OCI-LY1 (cell line): ENCODE measurements at regions not wholly inside any gene's neighbourhood (a gene's known extent, or its start where the extent isn't known, plus 50 kb on each side); places are given as distances from the start of the nearest gene placed in this dataset.

Source experiments
- H2AFZ ChIP-seq: fragments of 200-600 bp; sonication (generic), shearing (Covaris generic); 2 replicates; pipeline ENCODE4 v1.6.0; 2014; ENCODE audit warnings: antibody characterized with exemption, mild to moderate bottlenecking, low read length
- H3F3A ChIP-seq: fragments of 200-600 bp; sonication (generic), shearing (Covaris generic); 2 replicates; pipeline ENCODE4 v1.6.0; 2014; ENCODE audit warnings: mild to moderate bottlenecking, antibody characterized with exemption, low read length, moderate library complexity; ENCODE audit not compliant: insufficient read depth
- H3K27ac ChIP-seq: fragments of 200-600 bp; sonication (generic); 2 replicates; pipeline ENCODE4 v1.5.1; 2014; ENCODE audit warnings: low read length, mixed run types, mild to moderate bottlenecking, low read depth; ENCODE audit not compliant: poor library complexity, severe bottlenecking
- H3K27me3 ChIP-seq: fragments of 200-600 bp; sonication (generic); 2 replicates; pipeline ENCODE4 v1.6.0; 2014; ENCODE audit warnings: antibody characterized with exemption, mild to moderate bottlenecking, low read length, moderate library complexity; ENCODE audit not compliant: insufficient read depth
- H3K36me3 ChIP-seq: fragments of 200-600 bp; sonication (generic); 2 replicates; pipeline ENCODE4 v1.6.1; 2014; ENCODE audit warnings: mild to moderate bottlenecking, antibody characterized with exemption, low read length, moderate library complexity, mixed read lengths; ENCODE audit not compliant: insufficient read depth
- H3K4me1 ChIP-seq: fragments of 200-600 bp; sonication (generic); 2 replicates; pipeline ENCODE4 v1.5.1; 2014; ENCODE audit warnings: mild to moderate bottlenecking, low read length, moderate library complexity; ENCODE audit not compliant: insufficient read depth, severe bottlenecking
- H3K4me2 ChIP-seq: fragments of 200-600 bp; sonication (generic), shearing (Covaris generic); 2 replicates; pipeline ENCODE4 v1.6.1; 2014; ENCODE audit warnings: low read length
- H3K4me3 ChIP-seq: fragments of 200-600 bp; sonication (generic); 2 replicates; pipeline ENCODE4 v1.5.1; 2014; ENCODE audit warnings: low read length, low read depth, mild to moderate bottlenecking, mixed read lengths; ENCODE audit not compliant: poor library complexity, severe bottlenecking
- H3K79me2 ChIP-seq: fragments of 200-600 bp; shearing (Covaris generic); 2 replicates; pipeline ENCODE4 v1.6.1; 2016; ENCODE audit warnings: mixed run types, low read length, mixed read lengths; ENCODE audit not compliant: insufficient read depth
- H3K9ac ChIP-seq: fragments of 200-600 bp; sonication (generic), shearing (Covaris generic); 2 replicates; pipeline ENCODE4 v1.6.1; 2014; ENCODE audit warnings: mild to moderate bottlenecking, low read length, mixed read lengths
- H3K9me2 ChIP-seq: fragments of 200-600 bp; sonication (generic), shearing (Covaris generic); 2 replicates; pipeline ENCODE4 v1.6.1; 2014; ENCODE audit warnings: low read depth, mild to moderate bottlenecking, low read length, mixed read lengths
- H3K9me3 ChIP-seq: fragments of 200-600 bp; shearing (Covaris generic); 2 replicates; pipeline ENCODE4 v1.6.1; 2014; ENCODE audit warnings: low read length, mixed read lengths
- H4K20me1 ChIP-seq: fragments of 200-600 bp; sonication (generic), shearing (Covaris generic); 2 replicates; pipeline ENCODE4 v1.6.0; 2016; ENCODE audit warnings: mild to moderate bottlenecking, low read length; ENCODE audit not compliant: insufficient read depth
- CTCF ChIP-seq: fragments of 200-600 bp; sonication (generic), shearing (Covaris generic); IDR thresholded peaks from 2 replicates; pipeline ENCODE4 v1.5.1; 2017; ENCODE audit warnings: mild to moderate bottlenecking, antibody characterized with exemption, low read length, moderate library complexity, mixed read lengths
- EZH2 ChIP-seq: fragments of 200-600 bp; sonication (generic), shearing (Covaris generic); IDR thresholded peaks from 2 replicates; pipeline ENCODE4 v1.8.0; 2017; ENCODE audit warnings: borderline replicate concordance, mixed run types, mild to moderate bottlenecking, antibody characterized with exemption, low read length, moderate library complexity, mixed read lengths

- Histone ChIP-seq H3K27ac (no peak overlapping the region), H3K27me3 (no peaks in the 10 kb centered on the region), H3K9ac (no peak overlapping the region), H3K4me2 (no peak overlapping the region), H3K4me3 (no peak overlapping the region), H3K9me2 (no peaks in the 10 kb centered on the region), H4K20me1 (no peaks in the 10 kb centered on the region), H3K36me3 (no peaks in the 10 kb centered on the region), H3K4me1 (no peaks in the 10 kb centered on the region), H3F3A (no peaks in the 10 kb centered on the region), H3K79me2 (no peaks in the 10 kb centered on the region), H3K9me3 (no peaks in the 10 kb centered on the region), H2AFZ (no peak overlapping the region)
- TF ChIP-seq EZH2 (no peak), CTCF (no peak)
Observed at GRCh38 chr6:67131827-67132226, 1424.8 kb upstream of the EYS start.

GRCh38 chr6:67129780-67130179 is 1422.8 kb upstream of the EYS start:
- H3K4me1 ChIP-seq, result no peaks in the 10 kb centered on the region
- no peaks in the 10 kb centered on the region for H3K9me3 ChIP-seq
- no peak overlapping the region for H2AFZ ChIP-seq
- H3K36me3 ChIP-seq, result no peaks in the 10 kb centered on the region
- no peak for TF ChIP-seq EZH2
- TF ChIP-seq CTCF, result no peak
- no peak overlapping the region for H3K4me3 ChIP-seq
- no peaks in the 10 kb centered on the region for H3K27me3 ChIP-seq
- no peaks in the 10 kb centered on the region for H3K9me2 ChIP-seq
- no peaks in the 10 kb centered on the region for H3K79me2 ChIP-seq
- H3K9ac ChIP-seq, result no peak overlapping the region
- H3F3A ChIP-seq, result no peaks in the 10 kb centered on the region
- no peaks in the 10 kb centered on the region for H4K20me1 ChIP-seq
- no peak overlapping the region for H3K27ac ChIP-seq
- no peak overlapping the region for H3K4me2 ChIP-seq

GRCh38 chr6:67127041-67127440 is 1420.0 kb upstream of the EYS start:
- Histone ChIP-seq H3K27ac (no peak overlapping the region), H3K36me3 (no peaks in the 10 kb centered on the region), H3K9ac (no peak overlapping the region), H3K4me3 (no peak overlapping the region), H3F3A (no peaks in the 10 kb centered on the region), H3K9me3 (no peaks in the 10 kb centered on the region), H2AFZ (no peak overlapping the region), H3K27me3 (no peaks in the 10 kb centered on the region), H3K4me2 (no peak overlapping the region), H3K9me2 (no peaks in the 10 kb centered on the region), H4K20me1 (no peaks in the 10 kb centered on the region), H3K4me1 (no peaks in the 10 kb centered on the region), H3K79me2 (no peaks in the 10 kb centered on the region)
- TF ChIP-seq CTCF (no peak), EZH2 (no peak)
